ENCODE measurements at regions not wholly inside any gene's neighbourhood (a gene's known extent, or its start where the extent isn't known, plus 50 kb on each side); places are given as distances from the start of the nearest gene placed in this dataset.

DNA sequence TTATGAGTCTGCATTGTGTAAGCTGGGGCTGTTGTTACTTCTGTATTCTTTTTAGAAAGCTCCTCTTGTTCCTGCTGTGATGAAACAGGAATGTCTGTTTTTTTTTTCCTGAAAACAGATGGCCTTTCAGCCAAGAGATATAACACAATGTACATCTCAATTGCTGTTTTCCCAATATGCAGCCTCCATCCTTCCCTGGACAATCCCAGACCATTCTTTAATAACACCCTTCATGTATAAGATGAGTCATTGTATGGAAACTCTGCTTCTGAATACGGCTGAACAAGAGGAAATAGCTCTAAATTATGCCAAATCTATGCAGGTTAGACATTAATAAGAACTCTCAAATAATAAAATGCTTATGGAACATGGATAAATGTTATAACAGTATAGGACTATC is 60.2 kb upstream of the LRRC4C start:
- DNase-seq (ENCODE audit: low read depth, low spot score): no peak
- TF ChIP-seq CTCF (IDR thresholded peaks at IDR 0.05; ENCODE audit: insufficient read depth, low read length, missing control alignments): no peak
- no peak overlapping the region for H3K4me3 ChIP-seq (ENCODE audit: low read depth, low read length)
- ChIA-PET POLR2A (no interaction called here), CTCF (no interaction called here)

GRCh38 chr11:41522391-41522790 is 62.9 kb upstream of the LRRC4C start:
- TF ChIP-seq CTCF (IDR thresholded peaks at IDR 0.05; ENCODE audit: insufficient read depth, low read length, missing control alignments): no peak
- ChIA-PET POLR2A (no interaction called here), CTCF (no interaction called here)

GRCh38 chr11:41522899-41523672 is 63.6 kb upstream of the LRRC4C start:
- POLR2A ChIA-PET: no interaction called here
- no peak for TF ChIP-seq CTCF (IDR thresholded peaks at IDR 0.05; ENCODE audit: insufficient read depth, low read length, missing control alignments)

More at GRCh38 chr11:41522391-41522790, 62.9 kb upstream of the LRRC4C start:
- DNase-seq (ENCODE audit: low read depth, low spot score): peak; percentile 14
- H3K4me3 ChIP-seq (ENCODE audit: low read depth, low read length): no peak overlapping the region

GRCh38 chr11:41527530-41527929 is 68.1 kb upstream of the LRRC4C start:
- no peak overlapping the region for H3K4me3 ChIP-seq (ENCODE audit: low read depth, low read length)
- ChIA-PET POLR2A (no interaction called here), CTCF (no interaction called here)
- no peak for TF ChIP-seq CTCF (IDR thresholded peaks at IDR 0.05; ENCODE audit: insufficient read depth, low read length, missing control alignments)
- no peak for DNase-seq (ENCODE audit: low read depth, low spot score)

More at GRCh38 chr11:41522899-41523672, 63.6 kb upstream of the LRRC4C start:
- CTCF ChIA-PET: no interaction called here
- no peak for DNase-seq (ENCODE audit: low read depth, low spot score)
- H3K4me3 ChIP-seq (ENCODE audit: low read depth, low read length): no peak overlapping the region

- H3K4me3 ChIP-seq (ENCODE audit: low read depth, low read length): no peak overlapping the region
- DNase-seq (ENCODE audit: low read depth, low spot score): no peak
- CTCF ChIA-PET: no interaction called here
- no peak for TF ChIP-seq CTCF (IDR thresholded peaks at IDR 0.05; ENCODE audit: insufficient read depth, low read length, missing control alignments)
- POLR2A ChIA-PET: no interaction called here
Observed at GRCh38 chr11:41532413-41532812, 73.0 kb upstream of the LRRC4C start.

DNA sequence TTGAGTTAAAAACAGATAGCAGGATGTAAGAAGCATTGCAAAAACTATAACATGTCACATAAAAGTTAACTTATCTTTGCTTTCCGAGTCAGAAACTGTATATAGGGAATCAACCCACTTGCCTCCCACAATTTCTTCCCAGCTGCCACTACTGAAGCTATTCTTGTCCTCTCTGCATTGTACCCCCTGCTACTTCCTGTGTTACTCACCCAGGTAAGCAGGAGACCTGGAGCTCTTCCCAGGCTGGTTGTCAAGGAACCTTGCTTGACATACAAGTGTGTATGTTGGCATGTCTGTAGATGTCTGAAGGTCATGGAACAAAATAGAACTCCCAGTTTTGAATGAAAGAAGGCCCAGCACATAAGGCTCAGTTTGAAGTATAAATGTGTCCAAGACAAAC is 74.3 kb upstream of the LRRC4C start:
- DNase-seq (ENCODE audit: low read depth, low spot score): no peak
- CTCF ChIA-PET: no interaction called here
- no peak overlapping the region for H3K4me3 ChIP-seq (ENCODE audit: low read depth, low read length)
- POLR2A ChIA-PET: no interaction called here
- no peak for TF ChIP-seq CTCF (IDR thresholded peaks at IDR 0.05; ENCODE audit: insufficient read depth, low read length, missing control alignments)

Measured in AG04449 (cell line).